ENCODE measurements at regions not wholly inside any gene's neighbourhood (a gene's known extent, or its start where the extent isn't known, plus 50 kb on each side); places are given as distances from the start of the nearest gene placed in this dataset.
"Not testable (repeated sequence)": the region's sequence is repeated elsewhere in the genome, so short reads cannot be mapped to it uniquely, and the experiment has no call there.

DNA sequence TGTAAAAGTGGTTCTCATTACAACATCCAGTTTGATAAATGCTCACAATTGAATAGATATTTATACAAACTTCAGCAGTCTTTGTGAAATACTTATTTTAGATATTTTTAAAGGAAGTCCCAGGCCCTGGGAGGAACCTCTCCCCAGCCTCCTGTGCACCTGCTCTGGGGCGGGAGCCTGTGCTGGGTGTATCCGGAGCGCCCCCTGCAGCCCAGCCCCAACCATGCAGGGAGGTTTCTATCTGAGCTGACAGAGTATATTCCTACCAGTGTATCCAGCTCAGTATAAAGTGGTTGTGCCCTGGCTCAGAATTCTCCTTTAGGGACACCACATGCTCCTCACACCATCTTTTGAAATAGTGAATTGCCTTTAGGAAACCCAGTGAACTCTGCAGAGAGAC is 851.8 kb downstream of the TMEM121 start:
- DNase-seq (ENCODE audit: low read depth in 1 of 2, low spot score in 1 of 2) = peak in 1 of 2 experiments; percentile 16
- H3K27me3 ChIP-seq (ENCODE audit: insufficient read depth, poor library complexity, severe bottlenecking) = peaks cover 4% of the 10 kb centered on the region
- H3K4me3 ChIP-seq (replicated peaks; ENCODE audit: insufficient read depth, low read length) = no peak overlapping the region
- TF ChIP-seq CTCF (IDR thresholded peaks at IDR 0.05; ENCODE audit: insufficient read depth, low read length) (peak; percentile 20), REST (IDR thresholded peaks at IDR 0.05; ENCODE audit: insufficient replicate concordance, low read depth) (no peak), POLR2AphosphoS5 (IDR thresholded peaks at IDR 0.05; ENCODE audit: low read depth) (no peak), SPI1 (IDR thresholded peaks at IDR 0.05; ENCODE audit: borderline replicate concordance, low read depth) (no peak)
- no peak overlapping the region for H3K27ac ChIP-seq (replicated peaks)

DNA sequence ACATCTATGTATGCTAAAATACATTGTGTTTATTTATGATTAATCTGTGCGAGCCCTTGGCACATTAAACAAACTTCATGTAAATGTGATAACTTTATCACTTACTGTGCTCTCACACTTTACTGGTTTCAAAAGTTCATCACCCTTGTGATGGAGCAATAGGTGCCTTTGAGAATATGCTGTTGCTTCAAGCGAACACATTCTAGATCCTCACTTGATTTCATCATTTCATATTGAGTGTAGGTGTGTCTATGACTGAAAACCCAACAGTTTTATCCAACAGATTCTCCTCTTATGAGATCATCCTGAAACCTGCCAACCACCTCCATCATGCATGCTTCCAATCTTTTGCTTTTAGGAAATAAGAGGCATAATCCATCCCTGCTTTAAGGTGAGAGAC is 854.4 kb downstream of the TMEM121 start:
- Histone ChIP-seq H3K27me3 (ENCODE audit: insufficient read depth, poor library complexity, severe bottlenecking) (peaks cover 4% of the 10 kb centered on the region), H3K4me3 (replicated peaks; ENCODE audit: insufficient read depth, low read length) (no peak overlapping the region), H3K27ac (replicated peaks) (no peak overlapping the region)
- no peak for DNase-seq (ENCODE audit: low read depth in 1 of 2, low spot score in 1 of 2)
- TF ChIP-seq CTCF (IDR thresholded peaks at IDR 0.05; ENCODE audit: insufficient read depth, low read length) = no peak
- TF ChIP-seq SPI1 (IDR thresholded peaks at IDR 0.05; ENCODE audit: borderline replicate concordance, low read depth) = no peak
- no peak for TF ChIP-seq POLR2AphosphoS5 (IDR thresholded peaks at IDR 0.05; ENCODE audit: low read depth)
- no peak for TF ChIP-seq REST (IDR thresholded peaks at IDR 0.05; ENCODE audit: insufficient replicate concordance, low read depth)
- TF ChIP-seq GABPA (IDR thresholded peaks at IDR 0.05; ENCODE audit: low read depth) = no peak

DNA sequence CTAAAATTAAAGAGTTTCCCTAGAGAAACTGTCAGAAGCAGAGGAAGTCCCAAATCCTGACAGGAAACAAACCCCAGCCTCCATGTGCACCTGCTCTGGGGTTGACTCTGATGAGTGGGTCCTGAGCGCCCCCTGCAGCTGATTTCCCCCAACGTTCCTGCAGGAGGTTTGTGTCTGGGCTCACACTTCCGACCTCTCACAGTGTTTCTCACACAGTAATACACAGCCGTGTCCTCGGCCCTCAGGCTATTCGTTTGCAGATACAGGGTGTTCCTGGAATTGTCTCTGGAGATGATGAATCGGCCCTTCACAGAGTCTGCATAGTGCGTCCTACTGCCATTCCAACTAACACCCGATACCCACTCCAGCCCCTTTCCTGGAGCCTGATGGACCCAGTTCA is 862.8 kb downstream of the TMEM121 start:
- not testable (repeated sequence) for DNase-seq (ENCODE audit: low read depth in 1 of 2, low spot score in 1 of 2); H3K27ac ChIP-seq (replicated peaks); H3K27me3 ChIP-seq (ENCODE audit: insufficient read depth, poor library complexity, severe bottlenecking); H3K4me3 ChIP-seq (replicated peaks; ENCODE audit: insufficient read depth, low read length)

DNA sequence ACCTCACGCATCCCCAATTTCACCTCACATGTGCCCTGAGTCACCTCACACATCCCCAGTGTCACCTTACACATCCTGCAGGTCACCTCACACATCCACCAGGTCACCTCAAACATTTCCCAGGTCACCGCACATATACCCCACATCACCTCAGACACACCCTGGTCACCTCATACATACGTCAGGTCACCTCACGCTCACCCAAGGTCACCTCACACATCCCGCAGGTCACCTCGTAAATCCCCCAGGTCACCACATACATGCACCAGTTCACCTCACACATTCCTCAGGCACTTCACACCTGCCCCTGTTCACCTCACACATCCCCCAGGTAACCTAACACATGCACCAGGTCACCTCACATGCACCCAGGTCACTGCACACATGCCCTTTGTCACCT is 864.0 kb downstream of the TMEM121 start:
- no peak for DNase-seq (ENCODE audit: low read depth in 1 of 2, low spot score in 1 of 2)
- no peak overlapping the region for H3K4me3 ChIP-seq (replicated peaks; ENCODE audit: insufficient read depth, low read length)
- H3K27me3 ChIP-seq (ENCODE audit: insufficient read depth, poor library complexity, severe bottlenecking) = no peaks in the 10 kb centered on the region
- no peak for TF ChIP-seq CTCF (IDR thresholded peaks at IDR 0.05; ENCODE audit: insufficient read depth, low read length)
- TF ChIP-seq REST (IDR thresholded peaks at IDR 0.05; ENCODE audit: insufficient replicate concordance, low read depth) = no peak
- TF ChIP-seq GABPA (IDR thresholded peaks at IDR 0.05; ENCODE audit: low read depth) = no peak
- no peak for TF ChIP-seq POLR2AphosphoS5 (IDR thresholded peaks at IDR 0.05; ENCODE audit: low read depth)
- TF ChIP-seq SPI1 (IDR thresholded peaks at IDR 0.05; ENCODE audit: borderline replicate concordance, low read depth) = no peak
- no peak overlapping the region for H3K27ac ChIP-seq (replicated peaks)
